ENCODE measurements at regions not wholly inside any gene's neighbourhood (a gene's known extent, or its start where the extent isn't known, plus 50 kb on each side); places are given as distances from the start of the nearest gene placed in this dataset.

DNA sequence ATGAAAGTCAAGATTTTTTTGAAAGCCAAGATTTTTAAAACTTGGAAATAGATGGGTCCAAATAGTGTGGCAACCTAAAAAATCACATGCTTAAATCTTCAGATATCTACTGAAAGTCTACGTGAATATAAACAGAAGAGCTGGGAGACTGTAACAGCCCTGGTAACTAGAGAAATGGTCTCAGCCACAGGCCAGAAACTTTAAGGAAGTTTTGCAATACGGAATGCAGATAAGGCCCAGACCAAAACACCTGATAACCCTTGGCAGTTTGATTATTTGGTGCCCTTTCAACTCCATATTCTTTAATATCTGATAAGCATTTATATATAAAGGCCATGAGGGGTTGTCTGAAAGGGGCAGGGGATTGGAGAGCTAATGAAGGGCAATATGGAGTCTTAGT, 537.3 kb upstream of the TGFBR2 start:
- no peak for DNase-seq

DNA sequence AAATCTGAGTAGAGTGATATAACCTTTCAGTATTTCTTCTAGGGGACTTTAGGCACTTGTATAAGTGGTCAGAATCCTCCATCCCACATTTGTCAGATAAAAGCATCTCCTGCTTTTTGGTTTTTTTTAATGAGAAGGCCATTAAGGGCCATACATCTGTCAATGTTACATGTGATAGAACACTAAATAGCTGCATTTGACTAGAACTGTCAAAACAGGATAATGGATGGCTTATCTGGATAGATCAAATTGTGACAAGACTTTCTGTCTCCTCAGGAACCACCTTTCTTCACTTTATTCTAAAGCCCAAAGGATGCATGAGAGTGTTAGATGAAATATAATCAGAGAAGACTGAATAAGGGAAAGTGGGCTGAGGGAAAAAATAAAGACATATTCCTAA, 533.4 kb upstream of the TGFBR2 start:
- DNase-seq: no peak

DNA sequence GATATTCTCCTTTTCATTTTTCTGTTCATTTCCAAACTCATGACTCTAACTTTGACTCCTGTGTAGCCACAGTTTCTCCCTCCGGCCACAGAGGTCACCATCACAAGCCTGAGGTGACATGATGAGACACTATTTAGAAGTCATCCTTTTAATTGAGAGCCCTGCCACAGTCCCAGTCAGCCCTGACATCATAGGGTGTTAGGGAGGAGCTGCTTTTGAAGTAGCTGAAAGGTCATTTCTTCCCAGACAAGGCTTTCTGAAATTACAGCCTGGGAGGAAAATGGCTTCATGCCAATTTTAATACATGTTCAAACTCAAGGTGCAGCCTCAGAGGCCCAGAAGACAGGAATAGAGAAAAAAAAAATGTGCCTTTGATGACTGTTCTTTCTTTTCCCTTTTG, 532.8 kb upstream of the TGFBR2 start:
- no peak for DNase-seq

GRCh38 chr3:30075514-30075913, 530.9 kb upstream of the TGFBR2 start:
- no peak for DNase-seq

GRCh38 chr3:30076899-30077298, 529.5 kb upstream of the TGFBR2 start:
- no peak for DNase-seq

- no peak for DNase-seq
Measured at GRCh38 chr3:30077746-30078145, 528.7 kb upstream of the TGFBR2 start.

DNA sequence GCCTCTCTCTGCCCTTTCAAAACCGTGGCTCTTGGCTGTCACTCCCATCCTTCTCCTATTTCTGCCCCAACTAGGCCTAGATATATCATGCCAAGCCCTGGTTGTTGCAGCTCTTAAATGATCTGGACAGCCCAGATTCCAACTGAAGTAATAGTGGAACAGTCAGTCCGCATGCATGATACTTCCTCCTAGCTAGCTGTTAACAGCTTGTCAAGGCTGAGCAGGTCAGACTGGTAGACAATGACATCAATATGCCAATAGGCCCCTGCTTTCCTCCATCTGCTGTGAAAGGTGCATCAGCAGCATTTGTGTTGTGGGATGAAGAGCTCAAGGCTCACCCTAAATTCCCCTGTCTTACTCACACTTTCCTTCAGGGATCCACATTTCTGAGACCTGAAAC, 527.7 kb upstream of the TGFBR2 start:
- DNase-seq: no peak

GRCh38 chr3:30081904-30082303, 524.5 kb upstream of the TGFBR2 start:
- no peak for DNase-seq

DNA sequence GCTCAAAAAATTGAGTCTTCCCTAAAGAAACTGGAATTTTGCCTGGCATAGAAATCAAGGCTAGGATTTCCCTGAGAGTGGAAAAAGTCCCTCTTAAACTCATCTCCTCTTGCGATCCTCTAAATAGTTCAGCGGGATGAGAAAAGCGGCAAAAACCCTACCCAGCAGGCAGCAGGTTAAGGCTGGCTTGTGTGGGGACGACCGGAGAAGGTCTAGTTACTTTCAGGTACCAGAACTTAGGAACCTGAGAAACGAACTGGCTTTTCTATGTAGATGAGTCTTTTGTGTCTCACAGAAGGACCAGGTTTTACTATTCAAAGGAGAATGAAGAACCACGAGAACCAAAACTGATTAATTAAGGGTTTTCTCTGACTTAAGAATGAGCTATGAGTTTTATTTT, 523.7 kb upstream of the TGFBR2 start:
- no peak for DNase-seq

GRCh38 chr3:30083315-30083714, 523.1 kb upstream of the TGFBR2 start:
- no peak for DNase-seq

- DNase-seq: no peak
Measured at GRCh38 chr3:30084316-30084715, 522.1 kb upstream of the TGFBR2 start.

DNA sequence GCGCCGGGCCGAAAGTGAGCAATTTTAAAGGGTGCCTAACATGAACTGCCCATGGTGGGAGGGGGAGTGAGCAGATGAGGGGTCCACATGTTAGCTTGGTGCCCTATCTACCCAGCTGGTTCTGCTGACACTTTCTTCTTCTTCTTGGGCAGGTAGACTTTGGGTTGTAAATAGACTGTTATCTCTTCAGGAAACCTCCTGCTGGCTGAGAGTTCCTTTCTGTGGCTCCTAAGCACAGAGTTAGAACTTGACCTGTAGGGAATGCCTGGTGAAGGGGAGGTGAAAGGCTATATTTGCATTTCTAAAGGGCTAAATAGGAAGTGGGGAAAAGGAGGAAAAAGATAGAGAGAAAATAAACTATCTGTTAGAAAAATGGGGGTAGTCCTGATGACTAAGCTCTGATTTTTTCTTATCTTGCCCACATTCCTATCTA, 521.4 kb upstream of the TGFBR2 start:
- no peak for DNase-seq

DNA sequence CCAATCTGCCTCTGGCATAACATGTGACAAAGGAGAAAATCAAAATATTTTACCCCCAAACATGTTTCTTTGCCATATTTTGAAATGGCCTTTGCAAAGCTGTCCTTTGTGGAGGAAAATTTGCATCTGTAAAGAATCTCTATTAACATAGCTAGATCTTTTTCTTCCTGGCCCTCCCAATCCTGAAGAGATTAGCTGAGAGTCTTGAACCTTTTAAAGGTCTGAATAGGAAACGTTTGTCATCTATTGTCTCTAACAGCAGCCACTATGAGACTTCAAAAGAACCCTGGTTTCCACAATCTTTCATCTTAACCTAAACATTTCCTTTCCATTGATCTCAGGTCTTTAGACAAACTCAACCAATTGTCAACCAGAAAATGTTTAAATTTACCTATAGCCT, 520.9 kb upstream of the TGFBR2 start:
- DNase-seq: no peak

- no peak for DNase-seq
Measured at GRCh38 chr3:30091686-30092085, 514.7 kb upstream of the TGFBR2 start.

DNA sequence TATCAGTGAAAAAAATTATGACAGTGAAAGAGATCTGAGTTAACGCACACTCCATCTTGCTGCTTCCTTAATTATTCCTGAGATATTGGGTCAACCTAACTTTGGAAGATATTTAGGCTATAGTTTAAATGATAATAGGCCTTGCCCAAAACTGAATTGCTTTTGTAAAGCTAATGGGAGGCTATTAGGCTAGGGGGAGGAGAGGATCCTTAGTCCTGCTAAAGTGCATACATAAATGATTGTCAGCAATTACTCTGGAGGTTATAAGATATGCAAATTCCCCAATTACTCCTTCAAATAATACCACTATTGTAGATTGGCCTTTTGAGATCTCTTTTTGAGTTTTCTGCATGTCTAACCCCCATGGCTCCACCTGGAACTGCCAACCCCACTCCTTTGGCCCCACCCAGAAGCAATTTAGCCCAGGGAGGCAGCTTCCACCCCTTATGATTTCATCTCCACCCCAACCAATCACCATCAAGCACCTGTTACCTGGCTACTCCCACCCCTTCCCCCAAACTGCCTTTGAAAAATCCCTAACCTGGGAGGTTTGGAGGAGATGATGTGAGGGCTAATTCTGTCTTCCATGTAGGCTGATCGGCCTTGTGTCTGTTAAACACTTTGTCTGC, 509.3 kb upstream of the TGFBR2 start:
- no peak for DNase-seq

DNA sequence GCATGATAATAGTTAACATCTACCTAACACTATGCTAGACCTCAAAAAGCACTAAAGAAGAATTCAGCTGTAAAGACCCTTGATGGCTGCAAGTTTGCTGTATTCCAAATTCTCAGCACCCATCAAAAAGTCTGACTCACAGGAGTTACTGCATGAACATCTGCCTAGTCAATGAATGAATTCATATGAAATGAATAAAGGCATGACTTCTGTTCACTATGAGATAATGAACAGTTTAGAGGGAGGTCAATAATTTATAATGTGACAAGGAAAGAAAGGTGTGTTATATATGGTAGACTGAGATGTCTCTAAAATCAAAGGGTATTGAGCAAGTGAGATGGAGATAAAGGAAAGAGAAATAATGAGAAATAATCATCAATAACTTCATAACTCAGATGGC, 508.2 kb upstream of the TGFBR2 start:
- no peak for DNase-seq

GRCh38 chr3:30098653-30099455, 507.5 kb upstream of the TGFBR2 start:
- DNase-seq: no peak

DNA sequence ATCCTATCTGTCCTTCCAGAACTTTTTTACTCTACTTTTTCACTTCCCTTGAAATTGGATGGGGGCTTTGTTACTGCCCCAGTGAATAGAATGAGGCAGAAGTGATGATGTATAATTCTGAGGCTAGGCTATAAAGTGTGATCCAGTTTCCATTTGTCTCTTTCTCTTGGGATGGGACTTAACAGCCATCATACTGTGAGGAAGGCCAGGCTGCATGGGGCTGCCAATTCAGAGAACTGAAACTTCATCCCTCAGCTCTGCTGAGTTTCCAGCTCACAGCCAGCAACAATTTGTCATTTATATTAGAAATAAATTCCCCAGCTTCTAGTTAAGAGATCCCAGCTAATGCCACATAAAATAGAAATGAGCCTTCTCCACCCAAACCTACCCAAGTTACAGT, 504.0 kb upstream of the TGFBR2 start:
- DNase-seq: no peak

DNA sequence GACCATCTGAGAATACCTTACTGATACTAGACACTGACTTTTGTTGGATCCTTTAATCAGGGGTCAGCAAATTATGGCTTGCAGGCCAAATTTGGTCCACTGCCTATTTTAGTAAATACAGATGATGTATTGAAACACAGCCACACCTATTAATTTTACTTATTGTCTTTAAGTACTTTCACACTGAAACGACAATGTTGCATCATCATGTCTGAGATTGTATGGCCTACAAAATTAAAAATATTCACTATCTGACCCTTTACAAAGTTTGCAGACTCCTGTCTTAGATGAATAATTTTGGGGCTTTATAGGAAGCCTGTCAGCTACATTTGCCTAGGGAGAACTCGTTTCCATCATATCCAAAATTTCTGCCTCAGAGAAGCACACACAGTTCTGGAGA, 503.2 kb upstream of the TGFBR2 start:
- no peak for DNase-seq

GRCh38 chr3:30107531-30107930, 498.9 kb upstream of the TGFBR2 start:
- no peak for DNase-seq

DNA sequence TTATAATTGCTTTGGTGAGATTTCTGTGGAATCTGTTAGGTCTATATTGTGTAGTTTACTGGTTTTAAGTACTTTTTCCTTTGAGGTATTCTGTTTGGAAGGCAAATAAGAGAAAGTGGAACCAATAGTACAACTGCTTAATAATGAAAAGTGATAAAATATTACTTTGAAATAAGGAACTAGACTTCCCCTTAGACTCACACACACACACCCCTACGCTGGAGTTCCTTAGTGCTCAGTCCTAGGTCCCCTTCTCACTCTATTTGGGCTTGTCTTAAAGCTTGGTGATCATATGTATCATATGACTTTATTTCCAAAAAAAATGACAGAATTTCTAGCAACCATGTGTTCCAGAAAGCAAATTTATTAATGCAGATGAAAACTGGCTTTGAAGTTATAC, 494.0 kb upstream of the TGFBR2 start:
- DNase-seq: no peak

- DNase-seq: no peak
Measured at GRCh38 chr3:30112902-30113484, 493.4 kb upstream of the TGFBR2 start.

- no peak for DNase-seq
Measured at GRCh38 chr3:30113906-30114305, 492.5 kb upstream of the TGFBR2 start.

DNA sequence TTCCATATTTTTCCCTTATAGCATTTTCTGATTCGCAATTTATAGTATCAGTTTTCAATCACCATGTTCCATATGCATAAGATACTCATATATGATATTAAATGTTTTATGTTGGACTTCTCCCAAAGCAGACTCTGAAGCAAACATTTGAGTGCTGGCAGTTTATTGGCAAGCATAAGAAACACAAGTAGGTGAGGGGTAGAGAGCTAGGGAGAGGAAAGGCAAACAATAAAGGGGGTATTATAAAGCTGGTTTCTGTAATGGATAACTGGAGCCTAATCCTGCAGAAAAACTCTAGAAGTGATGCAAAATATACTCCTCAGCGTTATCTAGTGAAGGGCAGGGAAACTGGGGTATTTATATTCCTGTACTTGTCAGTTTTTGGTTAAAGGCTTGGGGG, 491.5 kb upstream of the TGFBR2 start:
- no peak for DNase-seq
